ENCODE measurements at regions not wholly inside any gene's neighbourhood (a gene's known extent, or its start where the extent isn't known, plus 50 kb on each side); places are given as distances from the start of the nearest gene placed in this dataset.
A peak's percentile ranks its signal among the peaks of the same experiment; 100 is the strongest.

DNA sequence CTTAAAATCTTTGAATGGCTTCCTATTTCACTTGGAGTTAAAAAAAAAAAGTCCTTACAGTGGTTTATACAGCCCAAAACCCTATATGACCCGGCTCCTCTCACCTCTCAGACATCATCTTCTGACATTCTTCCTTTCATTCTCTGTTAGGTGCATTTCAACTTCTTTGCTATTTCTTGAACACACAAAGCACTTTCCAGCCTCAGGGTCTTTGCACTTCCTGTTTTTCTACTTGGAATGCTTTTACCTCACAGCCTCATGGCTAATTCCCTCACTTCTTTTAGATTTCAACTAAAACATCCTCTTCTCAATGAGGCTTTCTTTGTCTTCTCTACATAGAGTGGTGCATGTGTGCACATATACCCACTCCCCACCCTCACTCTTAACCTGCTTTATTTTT, 91.0 kb upstream of the MB21D2 start:
- no peak overlapping the region for H3K4me3 ChIP-seq
- H3K36me3 ChIP-seq: no peaks in the 10 kb centered on the region
- no peak for ATAC-seq
- 67 to 91% methylated on average over 1 of the region's 1 CpG for WGBS, 2 donors (ENCODE audit: low coverage in 1 of 2)
- no peaks in the 10 kb centered on the region for H3K27me3 ChIP-seq
- no peak for TF ChIP-seq EP300 (IDR thresholded peaks at IDR 0.05)
- no peak for TF ChIP-seq POLR2AphosphoS5 (IDR thresholded peaks at IDR 0.05)
- TF ChIP-seq POLR2A (IDR thresholded peaks at IDR 0.05): no peak
- TF ChIP-seq, protein P1, sequence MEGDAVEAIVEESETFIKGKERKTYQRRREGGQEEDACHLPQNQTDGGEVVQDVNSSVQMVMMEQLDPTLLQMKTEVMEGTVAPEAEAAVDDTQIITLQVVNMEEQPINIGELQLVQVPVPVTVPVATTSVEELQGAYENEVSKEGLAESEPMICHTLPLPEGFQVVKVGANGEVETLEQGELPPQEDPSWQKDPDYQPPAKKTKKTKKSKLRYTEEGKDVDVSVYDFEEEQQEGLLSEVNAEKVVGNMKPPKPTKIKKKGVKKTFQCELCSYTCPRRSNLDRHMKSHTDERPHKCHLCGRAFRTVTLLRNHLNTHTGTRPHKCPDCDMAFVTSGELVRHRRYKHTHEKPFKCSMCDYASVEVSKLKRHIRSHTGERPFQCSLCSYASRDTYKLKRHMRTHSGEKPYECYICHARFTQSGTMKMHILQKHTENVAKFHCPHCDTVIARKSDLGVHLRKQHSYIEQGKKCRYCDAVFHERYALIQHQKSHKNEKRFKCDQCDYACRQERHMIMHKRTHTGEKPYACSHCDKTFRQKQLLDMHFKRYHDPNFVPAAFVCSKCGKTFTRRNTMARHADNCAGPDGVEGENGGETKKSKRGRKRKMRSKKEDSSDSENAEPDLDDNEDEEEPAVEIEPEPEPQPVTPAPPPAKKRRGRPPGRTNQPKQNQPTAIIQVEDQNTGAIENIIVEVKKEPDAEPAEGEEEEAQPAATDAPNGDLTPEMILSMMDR (IDR thresholded peaks at IDR 0.05): no peak
- peaks cover 0 to 10% (median 0%) of the 10 kb centered on the region in 3 donors for H3K9me3 ChIP-seq
- no peak overlapping the region for H3K27ac ChIP-seq
- H3K4me1 ChIP-seq: peaks cover 0 to 7% (median 0%) of the 10 kb centered on the region in 3 donors

DNA sequence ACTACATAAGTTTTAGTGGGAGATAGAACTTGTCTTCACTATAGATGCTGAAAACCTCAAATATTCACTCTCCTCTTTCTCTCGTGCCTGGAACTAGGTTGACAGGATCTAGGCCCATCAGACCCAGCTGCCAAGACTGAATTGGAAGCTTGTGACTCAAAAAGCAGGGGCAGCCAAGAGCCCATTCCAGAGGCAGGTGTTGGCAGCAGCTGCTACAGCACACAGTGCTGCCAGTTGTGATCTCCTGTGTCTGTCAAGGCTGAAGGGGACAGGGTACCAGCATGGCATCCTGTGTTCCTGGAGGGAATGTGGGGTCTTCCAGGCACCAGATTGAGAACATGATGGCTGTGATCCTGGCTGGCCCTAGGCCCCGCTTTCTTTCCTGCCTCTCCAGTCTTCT, 92.5 kb upstream of the MB21D2 start:
- Histone ChIP-seq H3K4me1 (peaks cover 0 to 7% (median 0%) of the 10 kb centered on the region in 3 donors), H3K36me3 (no peaks in the 10 kb centered on the region), H3K4me3 (no peak overlapping the region), H3K9me3 (peaks cover 0 to 10% (median 0%) of the 10 kb centered on the region in 3 donors), H3K27me3 (no peaks in the 10 kb centered on the region), H3K27ac (no peak overlapping the region)
- no peak for TF ChIP-seq POLR2A (IDR thresholded peaks at IDR 0.05)
- no peak for TF ChIP-seq EP300 (IDR thresholded peaks at IDR 0.05)
- TF ChIP-seq, protein P1 (IDR thresholded peaks at IDR 0.05): no peak
- TF ChIP-seq POLR2AphosphoS5 (IDR thresholded peaks at IDR 0.05): no peak
- WGBS, 2 donors (ENCODE audit: low coverage in 1 of 2): 0 to 100% methylated on average over 1 of the region's 2 CpGs
- peak; percentile 39 for ATAC-seq

DNA sequence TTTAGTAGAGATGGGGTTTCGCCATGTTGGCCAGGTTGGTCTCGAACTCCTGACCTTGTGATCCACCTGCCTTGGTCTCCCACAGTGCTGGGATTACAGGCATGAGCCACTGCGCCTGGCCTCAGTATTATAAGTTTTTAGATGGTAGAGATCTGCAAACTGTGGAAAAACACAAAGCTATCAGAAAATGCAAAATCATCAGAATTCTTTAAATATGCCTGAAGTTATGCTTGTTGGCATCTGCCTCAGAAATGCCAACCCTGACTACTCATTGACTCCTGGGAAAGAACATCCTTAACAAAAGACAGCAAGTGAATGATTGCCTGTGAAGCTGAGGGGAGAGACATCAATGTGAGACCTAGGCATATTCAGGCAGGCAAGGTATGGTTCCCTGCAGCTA, 94.3 kb upstream of the MB21D2 start:
- TF ChIP-seq POLR2A (IDR thresholded peaks at IDR 0.05): no peak
- TF ChIP-seq EP300 (IDR thresholded peaks at IDR 0.05): no peak
- no peak for TF ChIP-seq POLR2AphosphoS5 (IDR thresholded peaks at IDR 0.05)
- TF ChIP-seq, protein P1 (IDR thresholded peaks at IDR 0.05): no peak
- 100% methylated on average over 1 of the region's 3 CpGs; no CpG with 5 or more reads in 1 of the 2 donors for WGBS, 2 donors (ENCODE audit: low coverage in 1 of 2)
- ATAC-seq: no peak
- peaks cover 0 to 15% (median 0%) of the 10 kb centered on the region in 3 donors for H3K4me1 ChIP-seq
- no peaks in the 10 kb centered on the region for H3K27me3 ChIP-seq
- H3K27ac ChIP-seq: no peak overlapping the region
- H3K4me3 ChIP-seq: no peak overlapping the region
- no peaks in the 10 kb centered on the region for H3K36me3 ChIP-seq
- peaks cover 0 to 10% (median 0%) of the 10 kb centered on the region in 3 donors for H3K9me3 ChIP-seq

DNA sequence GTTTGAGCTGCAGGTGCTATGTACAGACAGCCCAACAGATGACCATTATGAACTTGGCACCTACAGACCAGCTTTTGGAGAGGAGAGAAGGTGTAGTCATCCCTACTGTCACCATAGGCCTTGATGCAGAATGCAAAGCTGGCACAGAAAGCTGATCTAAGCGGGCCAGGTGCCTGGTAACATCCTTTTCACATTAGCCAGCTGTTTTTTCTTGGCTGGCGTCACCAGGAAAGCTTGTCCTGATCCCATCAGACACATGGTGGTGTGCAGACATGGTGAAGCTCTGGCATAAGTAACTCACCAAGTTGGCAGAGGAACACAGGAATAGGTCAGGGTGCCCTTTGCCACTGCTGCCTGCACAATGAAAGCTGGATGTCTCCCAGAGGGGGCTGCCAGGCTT, 97.2 kb upstream of the MB21D2 start:
- ATAC-seq: no peak
- peaks cover 0 to 14% (median 0%) of the 10 kb centered on the region in 3 donors for H3K4me1 ChIP-seq

DNA sequence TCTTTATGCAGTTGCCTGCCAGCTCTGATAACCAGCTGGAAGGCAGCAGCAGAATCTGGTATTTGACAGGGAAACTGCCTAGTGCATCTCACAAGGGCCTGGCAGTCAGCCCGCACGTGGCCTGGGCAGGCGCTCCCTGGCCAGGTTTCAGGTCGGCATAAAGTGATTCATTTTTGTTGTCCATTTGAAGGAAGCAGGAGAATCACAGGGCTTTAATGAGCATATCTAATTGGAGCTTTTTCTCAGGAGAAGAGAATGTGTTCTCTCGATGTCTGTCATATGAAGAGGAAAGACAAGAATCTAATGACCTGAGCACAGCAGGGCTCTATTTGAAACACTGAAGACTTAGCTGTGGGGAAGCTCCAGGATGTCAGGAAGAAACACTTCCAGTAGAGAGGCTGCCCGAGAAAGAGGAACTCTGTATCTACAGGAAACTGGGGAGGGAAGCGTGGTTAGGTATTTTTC, 98.8 kb upstream of the MB21D2 start:
- Histone ChIP-seq H3K9me3 (peaks cover 0 to 10% (median 0%) of the 10 kb centered on the region in 3 donors), H3K4me1 (peaks cover 0 to 8% (median 0%) of the 10 kb centered on the region in 3 donors), H3K27ac (no peak overlapping the region), H3K36me3 (no peaks in the 10 kb centered on the region), H3K27me3 (no peaks in the 10 kb centered on the region), H3K4me3 (no peak overlapping the region)
- no peak for TF ChIP-seq POLR2AphosphoS5 (IDR thresholded peaks at IDR 0.05)
- TF ChIP-seq, protein P1 (IDR thresholded peaks at IDR 0.05): no peak
- TF ChIP-seq POLR2A (IDR thresholded peaks at IDR 0.05): no peak
- TF ChIP-seq EP300 (IDR thresholded peaks at IDR 0.05): no peak
- no peak for ATAC-seq
- WGBS, 2 donors (ENCODE audit: low coverage in 1 of 2): 28 to 60% methylated on average over 2 to 4 of the region's 7 CpGs

More for the DNA sequence above, 97.2 kb upstream of the MB21D2 start:
- no peaks in the 10 kb centered on the region for H3K27me3 ChIP-seq
- no peak overlapping the region for H3K4me3 ChIP-seq
- H3K27ac ChIP-seq: no peak overlapping the region
- H3K9me3 ChIP-seq: peaks cover 0 to 10% (median 0%) of the 10 kb centered on the region in 3 donors
- no peaks in the 10 kb centered on the region for H3K36me3 ChIP-seq
- WGBS, 2 donors (ENCODE audit: low coverage in 1 of 2): 94% methylated on average over 2 of the region's 2 CpGs; no CpG with 5 or more reads in 1 of the 2 donors
- no peak for TF ChIP-seq POLR2A (IDR thresholded peaks at IDR 0.05)
- no peak for TF ChIP-seq POLR2AphosphoS5 (IDR thresholded peaks at IDR 0.05)
- TF ChIP-seq EP300 (IDR thresholded peaks at IDR 0.05): no peak
- TF ChIP-seq, protein P1 (IDR thresholded peaks at IDR 0.05): no peak
